Vagina (tissue), 2 donors: ENCODE measurements at regions not wholly inside any gene's neighbourhood (a gene's known extent, or its start where the extent isn't known, plus 50 kb on each side); places are given as distances from the start of the nearest gene placed in this dataset.

Experiments used
- POLR2A ChIP-seq, 2 donors: fragments of 450-650 bp; IDR thresholded peaks; one replicate each; pipeline ENCODE4 v1.6.1; 2017; ENCODE audit warnings: antibody characterized with exemption in 2 of 2, mild to moderate bottlenecking in 2 of 2, moderate library complexity in 2 of 2
- POLR2AphosphoS5 ChIP-seq, 2 donors: sonication (generic); formaldehyde crosslinking; IDR thresholded peaks; one replicate each; pipeline ENCODE4 v1.9.0; 2017; ENCODE audit warnings: antibody characterized with exemption in 2 of 2, mild to moderate bottlenecking in 2 of 2, low read depth in 1 of 2; ENCODE audit not compliant: insufficient read depth in 1 of 2
- TF ChIP-seq, protein P1 (sequence below), 3 experiments: fragments of 450-650 bp in 2 of 3; fragments of 200-600 bp in 1 of 3; sonication (generic) in 1 of 3; IDR thresholded peaks; one replicate each; pipeline ENCODE4 v1.5.1; 2017 to 2019; ENCODE audit warnings: antibody characterized with exemption in 3 of 3, mild to moderate bottlenecking in 2 of 3, moderate library complexity in 2 of 3

GRCh38 chr5:68392617-68393016, 177.1 kb downstream of the PIK3R1 start:
- TF ChIP-seq POLR2A (IDR thresholded peaks at IDR 0.05): no peak
- TF ChIP-seq, protein P1, sequence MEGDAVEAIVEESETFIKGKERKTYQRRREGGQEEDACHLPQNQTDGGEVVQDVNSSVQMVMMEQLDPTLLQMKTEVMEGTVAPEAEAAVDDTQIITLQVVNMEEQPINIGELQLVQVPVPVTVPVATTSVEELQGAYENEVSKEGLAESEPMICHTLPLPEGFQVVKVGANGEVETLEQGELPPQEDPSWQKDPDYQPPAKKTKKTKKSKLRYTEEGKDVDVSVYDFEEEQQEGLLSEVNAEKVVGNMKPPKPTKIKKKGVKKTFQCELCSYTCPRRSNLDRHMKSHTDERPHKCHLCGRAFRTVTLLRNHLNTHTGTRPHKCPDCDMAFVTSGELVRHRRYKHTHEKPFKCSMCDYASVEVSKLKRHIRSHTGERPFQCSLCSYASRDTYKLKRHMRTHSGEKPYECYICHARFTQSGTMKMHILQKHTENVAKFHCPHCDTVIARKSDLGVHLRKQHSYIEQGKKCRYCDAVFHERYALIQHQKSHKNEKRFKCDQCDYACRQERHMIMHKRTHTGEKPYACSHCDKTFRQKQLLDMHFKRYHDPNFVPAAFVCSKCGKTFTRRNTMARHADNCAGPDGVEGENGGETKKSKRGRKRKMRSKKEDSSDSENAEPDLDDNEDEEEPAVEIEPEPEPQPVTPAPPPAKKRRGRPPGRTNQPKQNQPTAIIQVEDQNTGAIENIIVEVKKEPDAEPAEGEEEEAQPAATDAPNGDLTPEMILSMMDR (IDR thresholded peaks at IDR 0.05): no peak
- no peak for TF ChIP-seq POLR2AphosphoS5 (IDR thresholded peaks at IDR 0.05; ENCODE audit: insufficient read depth in 1 of 2, low read depth in 1 of 2)
